ENCODE measurements at regions not wholly inside any gene's neighbourhood (a gene's known extent, or its start where the extent isn't known, plus 50 kb on each side); places are given as distances from the start of the nearest gene placed in this dataset.

- no peak for DNase-seq (ENCODE audit: low read depth)
- no peak overlapping the region for H3K4me3 ChIP-seq (ENCODE audit: low read length)
- no peak for TF ChIP-seq CTCF (conservative IDR thresholded peaks at IDR 0.05; ENCODE audit: low read length)
Measured at GRCh38 chr17:34820248-34820801, 140.9 kb downstream of the CCT6B start.

- TF ChIP-seq CTCF (conservative IDR thresholded peaks at IDR 0.05; ENCODE audit: low read length), result no peak
- no peak overlapping the region for H3K4me3 ChIP-seq (ENCODE audit: low read length)
- DNase-seq (ENCODE audit: low read depth), result no peak
Measured at GRCh38 chr17:34817252-34818035, 143.8 kb downstream of the CCT6B start.

GRCh38 chr17:34816848-34817247, 144.4 kb downstream of the CCT6B start:
- no peak for DNase-seq (ENCODE audit: low read depth)
- TF ChIP-seq CTCF (conservative IDR thresholded peaks at IDR 0.05; ENCODE audit: low read length), result no peak
- no peak overlapping the region for H3K4me3 ChIP-seq (ENCODE audit: low read length)

GRCh38 chr17:34813290-34813689, 148.0 kb downstream of the CCT6B start:
- no peak for TF ChIP-seq CTCF (conservative IDR thresholded peaks at IDR 0.05; ENCODE audit: low read length)
- DNase-seq (ENCODE audit: low read depth), result no peak
- no peak overlapping the region for H3K4me3 ChIP-seq (ENCODE audit: low read length)

- TF ChIP-seq CTCF (conservative IDR thresholded peaks at IDR 0.05; ENCODE audit: low read length), result no peak
- DNase-seq (ENCODE audit: low read depth), result no peak
- H3K4me3 ChIP-seq (ENCODE audit: low read length), result no peak overlapping the region
Measured at GRCh38 chr17:34811561-34811960, 149.7 kb downstream of the CCT6B start.

GRCh38 chr17:34800661-34801060, 160.6 kb downstream of the CCT6B start:
- no peak for DNase-seq (ENCODE audit: low read depth)
- no peak for TF ChIP-seq CTCF (conservative IDR thresholded peaks at IDR 0.05; ENCODE audit: low read length)
- H3K4me3 ChIP-seq (ENCODE audit: low read length), result no peak overlapping the region

GRCh38 chr17:34799751-34800150, 161.5 kb downstream of the CCT6B start:
- no peak for TF ChIP-seq CTCF (conservative IDR thresholded peaks at IDR 0.05; ENCODE audit: low read length)
- DNase-seq (ENCODE audit: low read depth), result no peak
- H3K4me3 ChIP-seq (ENCODE audit: low read length), result no peak overlapping the region

All from AG10803 (cell line).